Activated CD8-positive, alpha-beta T cell treated with anti-CD3 and anti-CD28 coated beads, Interleukin-2, amount 10 ng/mL, durations not matched to agents 7 days and 5 days (primary cell): ENCODE measurements at regions not wholly inside any gene's neighbourhood (a gene's known extent, or its start where the extent isn't known, plus 50 kb on each side); places are given as distances from the start of the nearest gene placed in this dataset.

Experiments used
- ATAC-seq: fragments of 150-1000 bp; cut with Tn5 transposase; one replicate; pipeline ENCODE4 v1.10.0; 2021; ENCODE audit warnings: moderate library complexity
- CTCF ChIA-PET: fragments of 350-600 bp; sonication (Branson Sonifier 250); formaldehyde crosslinking; loops from one replicate; lab custom pipeline; 2021; ENCODE audit warnings: antibody characterized with exemption; lab: Charles Lee
- POLR2A ChIA-PET: fragments of 350-600 bp; sonication (Branson Sonifier 250); formaldehyde crosslinking; loops from one replicate; lab custom pipeline; 2021; ENCODE audit warnings: antibody characterized with exemption; lab: Charles Lee
- DNase-seq: peaks from one replicate; pipeline ENCODE4 v3.0.0-alpha.2; 2020
- H3K27ac Mint-ChIP-seq: one replicate; pipeline ENCODE4 v1.8.0; 2021; ENCODE audit warnings: mild to moderate bottlenecking, mixed read lengths
- H3K27me3 Mint-ChIP-seq: one replicate; pipeline ENCODE4 v1.8.0; 2021; ENCODE audit warnings: low read depth, mixed read lengths
- H3K36me3 Mint-ChIP-seq: one replicate; pipeline ENCODE4 v1.8.0; 2021; ENCODE audit warnings: low read depth, mixed read lengths
- H3K4me1 Mint-ChIP-seq: one replicate; pipeline ENCODE4 v1.8.0; 2021; ENCODE audit warnings: low read depth, mixed read lengths
- H3K4me3 Mint-ChIP-seq: one replicate; pipeline ENCODE4 v1.8.0; 2021; ENCODE audit warnings: mild to moderate bottlenecking, mixed read lengths
- H3K9me3 Mint-ChIP-seq: one replicate; pipeline ENCODE4 v1.8.0; 2022; ENCODE audit warnings: mixed read lengths; ENCODE audit not compliant: insufficient read depth

DNA sequence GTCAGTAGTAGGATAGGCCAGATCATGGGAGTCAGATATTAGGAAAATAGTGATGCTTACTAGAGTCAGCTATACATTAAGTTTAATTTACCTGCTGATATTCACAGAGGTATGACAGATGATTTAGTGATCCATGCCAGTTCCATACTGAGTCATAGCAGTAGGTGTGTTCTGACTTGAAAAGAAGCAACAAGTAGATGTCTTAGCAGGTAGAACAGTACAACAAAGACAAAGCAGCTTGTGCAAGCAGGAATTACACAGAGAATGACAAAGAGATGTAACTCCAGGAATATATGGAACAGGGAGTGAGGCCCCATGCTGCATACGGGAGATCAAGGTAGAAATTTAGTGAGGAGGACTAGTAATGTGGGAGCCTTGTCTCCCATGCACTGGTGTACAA, 556.9 kb downstream of the SLC16A7 start:
- H3K9me3 Mint-ChIP-seq: peaks cover 14% of the 10 kb centered on the region
- no peaks in the 10 kb centered on the region for H3K36me3 Mint-ChIP-seq
- no peaks in the 10 kb centered on the region for H3K27me3 Mint-ChIP-seq
- no peaks in the 10 kb centered on the region for H3K4me1 Mint-ChIP-seq
- H3K27ac Mint-ChIP-seq: no peak overlapping the region
- no peak for ATAC-seq
- DNase-seq: no peak
- ChIA-PET POLR2A (no interaction called here), CTCF (no interaction called here)
- H3K4me3 Mint-ChIP-seq: no peak overlapping the region

DNA sequence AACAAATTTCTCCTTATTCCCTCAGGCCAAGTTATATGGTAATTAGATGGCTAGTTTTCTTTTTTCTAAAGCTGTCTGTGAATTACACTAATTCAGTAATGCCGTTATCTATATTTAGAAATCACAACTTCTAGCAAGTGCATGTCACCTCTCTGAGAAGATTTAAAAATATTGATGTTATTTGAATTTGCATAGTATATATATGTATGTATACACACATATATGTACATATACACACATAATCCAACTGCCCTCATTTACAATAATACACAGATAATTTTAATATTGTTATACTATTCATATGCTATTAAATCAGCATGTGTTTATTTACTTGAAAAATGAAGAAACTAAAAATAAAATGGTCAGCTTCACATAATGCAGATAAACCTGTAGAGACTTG, 563.9 kb downstream of the SLC16A7 start:
- DNase-seq (no peak), ATAC-seq (no peak)
- no peak overlapping the region for H3K27ac Mint-ChIP-seq
- no peaks in the 10 kb centered on the region for H3K27me3 Mint-ChIP-seq
- CTCF ChIA-PET: no interaction called here
- POLR2A ChIA-PET: no interaction called here
- no peak overlapping the region for H3K4me3 Mint-ChIP-seq
- no peaks in the 10 kb centered on the region for H3K9me3 Mint-ChIP-seq
- H3K36me3 Mint-ChIP-seq: no peaks in the 10 kb centered on the region
- no peaks in the 10 kb centered on the region for H3K4me1 Mint-ChIP-seq

DNA sequence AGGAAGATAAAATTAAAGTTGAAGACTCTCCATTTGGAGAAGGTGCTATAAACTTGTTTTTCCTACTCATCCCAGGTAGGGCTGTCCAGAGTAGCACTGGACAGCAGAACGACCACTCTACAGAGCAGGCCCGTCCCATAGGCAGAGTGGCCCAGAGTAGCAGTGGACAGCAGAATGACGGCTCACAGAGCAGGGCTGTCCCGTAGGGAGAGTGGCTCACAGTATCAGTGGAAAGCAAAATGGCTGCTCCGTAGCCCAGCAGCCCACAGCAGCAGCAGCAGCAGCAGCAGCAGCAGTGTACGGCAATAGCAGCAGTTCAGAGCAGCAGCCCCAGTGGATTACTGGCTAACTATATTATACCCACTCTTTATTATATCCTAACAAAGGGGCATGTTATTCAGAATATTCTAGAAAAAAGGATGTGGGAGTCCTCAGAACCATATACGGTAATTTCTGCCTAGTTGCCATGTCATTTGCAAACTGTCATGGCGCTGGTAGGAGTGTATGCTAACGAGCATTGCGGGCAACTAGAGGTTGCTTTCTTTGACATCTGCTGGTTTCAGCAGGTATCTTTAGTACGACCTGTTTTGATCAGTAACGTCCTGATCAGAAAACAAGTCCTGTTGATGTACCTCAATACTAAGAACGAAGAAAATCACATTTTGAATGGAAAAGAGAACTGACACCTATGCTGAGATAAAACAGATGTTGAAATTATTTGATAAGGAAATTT, 567.3 kb downstream of the SLC16A7 start:
- ATAC-seq: no peak
- no peaks in the 10 kb centered on the region for H3K9me3 Mint-ChIP-seq
- DNase-seq: no peak
- POLR2A ChIA-PET: no interaction called here
- H3K27me3 Mint-ChIP-seq: no peaks in the 10 kb centered on the region
- H3K4me1 Mint-ChIP-seq: no peaks in the 10 kb centered on the region
- CTCF ChIA-PET: no interaction called here
- H3K27ac Mint-ChIP-seq: no peak overlapping the region
- H3K36me3 Mint-ChIP-seq: no peaks in the 10 kb centered on the region
- no peak overlapping the region for H3K4me3 Mint-ChIP-seq

DNA sequence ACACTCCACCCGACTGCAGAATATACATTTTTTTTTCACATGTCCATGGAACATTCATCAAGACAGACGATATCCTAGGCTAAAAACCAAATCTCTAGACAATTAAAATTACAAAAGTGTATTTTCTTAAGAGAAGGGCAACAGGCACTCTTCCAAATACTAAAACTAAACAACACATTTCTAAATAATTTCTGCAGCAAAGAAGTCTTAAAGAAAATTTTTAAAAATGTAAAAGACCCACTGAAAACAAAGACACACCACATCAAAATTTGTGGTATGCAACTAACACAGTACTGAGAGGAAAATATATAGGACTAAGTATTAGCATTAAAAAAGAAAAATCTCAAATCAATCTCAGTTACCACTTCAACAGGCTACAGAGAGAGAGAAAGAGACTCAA, 570.0 kb downstream of the SLC16A7 start:
- Mint-ChIP-seq H3K4me3 (no peak overlapping the region), H3K4me1 (no peaks in the 10 kb centered on the region), H3K9me3 (no peaks in the 10 kb centered on the region), H3K36me3 (no peaks in the 10 kb centered on the region), H3K27me3 (no peaks in the 10 kb centered on the region), H3K27ac (no peak overlapping the region)
- ATAC-seq (no peak), DNase-seq (no peak)
- POLR2A ChIA-PET: no interaction called here
- CTCF ChIA-PET: no interaction called here

DNA sequence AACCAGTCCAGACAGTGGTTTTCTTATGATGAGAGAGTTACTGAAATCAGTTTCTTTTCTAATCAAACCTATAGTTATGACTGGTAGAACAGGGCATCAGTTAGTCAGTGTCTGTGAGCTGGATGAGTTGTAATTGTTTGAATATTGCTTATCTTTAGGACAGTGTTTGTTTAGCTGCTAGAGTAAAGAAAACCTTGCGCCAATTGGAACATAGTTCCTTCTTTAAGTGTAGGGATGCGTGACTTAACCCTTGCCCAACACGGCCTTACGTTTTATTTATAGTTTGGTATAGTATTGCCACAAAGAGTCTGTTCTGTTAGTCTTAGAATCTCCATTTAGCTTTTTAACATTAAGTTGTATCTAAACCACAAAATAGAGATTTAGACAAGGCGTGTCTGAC, 572.6 kb downstream of the SLC16A7 start:
- ChIA-PET CTCF (no interaction called here), POLR2A (no interaction called here)
- H3K36me3 Mint-ChIP-seq: no peaks in the 10 kb centered on the region
- no peaks in the 10 kb centered on the region for H3K27me3 Mint-ChIP-seq
- H3K27ac Mint-ChIP-seq: no peak overlapping the region
- ATAC-seq (no peak), DNase-seq (no peak)
- H3K4me1 Mint-ChIP-seq: no peaks in the 10 kb centered on the region
- H3K4me3 Mint-ChIP-seq: no peak overlapping the region
- no peaks in the 10 kb centered on the region for H3K9me3 Mint-ChIP-seq

DNA sequence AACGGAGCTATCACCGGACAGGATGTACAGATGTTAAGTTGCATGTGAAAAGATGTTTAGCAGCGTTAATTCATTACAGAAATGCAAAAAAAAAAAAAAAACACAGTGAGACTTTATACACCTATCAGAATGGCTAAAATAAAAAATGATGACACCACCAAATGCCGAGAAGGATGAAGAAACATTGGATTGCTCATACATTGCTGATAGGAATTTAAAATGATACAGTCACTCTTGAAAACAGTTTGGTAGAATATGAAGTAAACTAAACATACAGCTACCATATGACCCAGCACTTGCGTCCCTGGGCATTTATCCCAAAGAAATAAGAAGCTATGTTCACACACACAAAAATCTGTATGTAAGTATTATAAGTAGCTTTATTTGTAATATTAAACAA, 574.1 kb downstream of the SLC16A7 start:
- CTCF ChIA-PET: no interaction called here
- Mint-ChIP-seq H3K9me3 (no peaks in the 10 kb centered on the region), H3K27ac (no peak overlapping the region)

DNA sequence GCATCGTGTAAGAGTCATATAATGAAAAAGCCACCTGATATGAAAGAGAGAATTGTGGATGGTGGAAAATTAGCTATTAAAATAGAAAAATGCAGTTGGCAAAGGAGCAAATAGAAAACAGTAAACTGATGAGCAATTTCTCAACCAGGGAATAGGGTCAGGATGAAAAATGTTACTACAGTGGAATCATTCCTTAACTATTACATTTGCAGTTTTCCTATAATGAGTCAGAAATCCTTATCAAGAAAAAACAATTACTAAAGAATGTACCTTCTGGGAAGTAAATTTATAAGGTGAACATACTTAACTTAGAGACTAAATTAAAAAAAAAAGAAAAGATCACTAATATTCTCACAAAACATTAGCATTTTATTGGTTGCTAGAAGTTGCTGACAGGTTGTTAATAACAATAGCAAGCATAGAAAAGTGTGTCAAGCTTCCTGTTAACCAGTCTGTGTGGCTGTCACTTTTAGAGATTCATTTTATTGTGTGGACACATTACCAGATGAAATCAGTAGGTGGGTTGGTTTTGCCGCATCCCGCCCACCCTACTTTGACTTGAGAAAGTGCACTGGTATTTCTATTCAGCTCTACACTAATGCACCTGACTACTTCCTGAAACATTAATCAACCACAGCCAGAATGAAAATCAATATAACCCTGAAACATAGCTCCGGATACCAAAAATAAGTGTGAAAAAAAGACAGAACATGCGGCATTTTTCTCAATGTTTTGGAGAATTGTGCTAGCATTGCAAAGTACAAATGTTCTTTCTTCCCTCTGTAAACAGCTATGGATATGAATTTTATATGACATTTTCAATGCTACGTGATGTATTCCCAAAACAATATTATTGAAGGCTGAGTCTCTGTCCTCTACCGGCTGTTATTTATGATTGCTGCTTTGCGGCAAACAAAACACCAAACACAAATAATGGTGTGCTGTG, 576.7 kb downstream of the SLC16A7 start:
- CTCF ChIA-PET: no interaction called here
- ATAC-seq: no peak
- H3K4me3 Mint-ChIP-seq: no peak overlapping the region
- H3K36me3 Mint-ChIP-seq: no peaks in the 10 kb centered on the region
- H3K4me1 Mint-ChIP-seq: no peaks in the 10 kb centered on the region
- POLR2A ChIA-PET: no interaction called here
- H3K27me3 Mint-ChIP-seq: no peaks in the 10 kb centered on the region
- H3K27ac Mint-ChIP-seq: no peak overlapping the region
- H3K9me3 Mint-ChIP-seq: no peaks in the 10 kb centered on the region
- DNase-seq: no peak

More for the DNA sequence above, 574.1 kb downstream of the SLC16A7 start:
- POLR2A ChIA-PET: no interaction called here
- Mint-ChIP-seq H3K4me3 (no peak overlapping the region), H3K27me3 (no peaks in the 10 kb centered on the region), H3K36me3 (no peaks in the 10 kb centered on the region), H3K4me1 (no peaks in the 10 kb centered on the region)
- no peak for ATAC-seq
- DNase-seq: no peak

DNA sequence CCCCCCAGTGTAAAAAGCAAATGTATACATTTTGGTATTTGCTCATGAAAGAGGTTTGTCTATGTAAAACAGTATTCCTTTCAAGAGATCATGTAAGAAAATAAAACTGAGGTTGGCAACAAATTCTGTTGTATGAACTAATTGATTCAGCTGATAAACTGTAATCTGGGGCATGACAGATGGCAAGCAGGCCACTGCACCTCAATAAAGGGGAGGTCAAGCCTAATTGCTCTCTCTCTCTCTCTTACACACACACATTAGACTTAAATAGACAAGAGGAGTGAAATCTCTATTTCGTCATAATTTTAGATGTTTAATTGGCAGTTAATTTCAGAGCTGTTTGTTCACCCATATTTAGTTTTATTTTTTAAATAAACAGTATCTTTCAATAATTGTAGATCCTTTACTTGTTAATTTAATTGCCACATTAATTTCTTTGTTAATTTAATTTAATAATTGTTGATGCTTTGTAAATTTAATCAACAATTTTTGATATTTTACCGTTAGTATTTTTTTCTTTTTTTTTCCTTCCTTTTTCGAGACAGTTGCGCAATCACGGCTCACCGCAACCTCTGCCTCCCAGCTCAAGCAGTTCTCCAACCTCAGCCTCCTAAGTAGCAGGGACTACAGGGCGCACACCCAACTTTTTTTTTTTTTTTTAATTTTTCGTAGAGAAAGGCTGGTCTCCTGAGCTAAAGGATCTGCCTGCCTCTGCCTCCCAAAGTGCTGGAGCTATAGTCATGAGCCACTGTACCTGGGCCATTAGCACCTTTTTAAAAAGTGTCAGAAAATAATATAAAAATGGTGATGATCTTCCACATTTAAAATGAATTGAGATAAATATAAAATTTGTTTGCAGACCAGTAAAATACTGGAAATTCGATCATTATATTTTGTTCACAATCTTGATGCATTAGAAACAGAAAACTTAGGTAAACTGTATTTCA, 577.7 kb downstream of the SLC16A7 start:
- ATAC-seq (no peak), DNase-seq (no peak)
- Mint-ChIP-seq H3K4me3 (no peak overlapping the region), H3K9me3 (no peaks in the 10 kb centered on the region), H3K27me3 (no peaks in the 10 kb centered on the region), H3K36me3 (no peaks in the 10 kb centered on the region), H3K4me1 (no peaks in the 10 kb centered on the region), H3K27ac (no peak overlapping the region)
- ChIA-PET CTCF (no interaction called here), POLR2A (no interaction called here)

DNA sequence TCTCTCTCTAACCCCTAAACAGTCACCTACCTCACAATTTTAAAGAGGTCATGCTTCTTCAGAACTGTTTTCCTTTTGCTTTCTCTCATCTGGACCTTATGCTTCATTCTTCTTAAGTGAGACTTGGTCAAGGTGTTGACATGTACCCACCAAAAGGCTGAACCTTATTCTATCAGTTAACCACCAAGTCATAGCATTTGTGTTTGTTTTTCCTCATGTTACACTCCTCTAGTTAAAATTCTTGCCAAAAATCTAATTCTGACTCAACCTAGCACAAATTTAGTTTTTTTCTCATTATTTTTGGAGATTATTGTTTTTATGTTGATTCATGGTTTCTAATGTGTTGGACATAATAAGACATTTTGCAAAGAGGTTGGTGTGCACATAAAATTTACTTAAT, 578.6 kb downstream of the SLC16A7 start:
- ChIA-PET POLR2A (no interaction called here), CTCF (no interaction called here)
- H3K27me3 Mint-ChIP-seq: no peaks in the 10 kb centered on the region
- no peak for ATAC-seq
- no peaks in the 10 kb centered on the region for H3K36me3 Mint-ChIP-seq
- no peak overlapping the region for H3K27ac Mint-ChIP-seq
- H3K4me3 Mint-ChIP-seq: no peak overlapping the region
- no peak for DNase-seq
- no peaks in the 10 kb centered on the region for H3K9me3 Mint-ChIP-seq
- H3K4me1 Mint-ChIP-seq: no peaks in the 10 kb centered on the region

DNA sequence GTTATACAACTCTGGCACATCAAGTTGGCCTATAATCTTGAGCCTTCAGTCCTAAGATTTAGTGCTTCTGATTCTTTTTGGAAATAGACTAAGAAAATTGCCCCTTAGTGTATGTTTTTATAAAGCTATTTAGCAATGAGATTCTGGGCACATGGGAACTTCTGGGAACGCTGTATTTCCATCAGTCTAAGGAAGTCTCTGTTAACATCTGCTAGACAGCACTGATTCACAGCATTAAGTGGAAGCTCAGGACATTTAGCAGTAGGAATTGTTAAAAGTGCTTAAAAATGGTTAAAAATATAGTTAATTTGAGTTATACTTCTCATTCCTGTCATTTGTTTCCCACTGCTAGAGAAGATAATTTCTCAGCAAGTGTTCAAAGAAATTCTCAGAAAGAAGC, 579.1 kb downstream of the SLC16A7 start:
- Mint-ChIP-seq H3K36me3 (no peaks in the 10 kb centered on the region), H3K27ac (no peak overlapping the region), H3K9me3 (no peaks in the 10 kb centered on the region), H3K4me3 (no peak overlapping the region), H3K27me3 (no peaks in the 10 kb centered on the region), H3K4me1 (no peaks in the 10 kb centered on the region)
- CTCF ChIA-PET: no interaction called here
- DNase-seq (no peak), ATAC-seq (no peak)
- POLR2A ChIA-PET: no interaction called here

DNA sequence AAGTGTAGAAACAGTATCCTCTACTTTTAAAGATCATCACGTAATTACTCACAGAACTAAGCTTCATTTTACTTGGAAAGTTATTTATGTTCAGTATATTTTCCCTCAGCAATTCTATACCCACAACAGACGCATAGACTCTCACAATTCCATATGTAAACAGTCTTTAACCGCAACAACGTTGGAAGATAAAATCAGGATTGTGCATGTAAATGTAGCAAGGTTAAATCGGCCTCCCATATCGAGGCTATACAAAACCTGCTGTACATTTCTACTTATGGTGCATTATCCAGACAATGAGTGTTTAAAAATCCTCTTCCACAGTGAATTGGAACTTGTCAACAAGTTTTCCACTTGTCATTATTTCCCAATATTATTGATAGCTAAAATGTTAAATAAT, 581.1 kb downstream of the SLC16A7 start:
- CTCF ChIA-PET: no interaction called here
- no peaks in the 10 kb centered on the region for H3K36me3 Mint-ChIP-seq
- H3K4me3 Mint-ChIP-seq: no peak overlapping the region
- no peaks in the 10 kb centered on the region for H3K4me1 Mint-ChIP-seq
- POLR2A ChIA-PET: no interaction called here
- no peak for ATAC-seq
- no peak overlapping the region for H3K27ac Mint-ChIP-seq
- H3K27me3 Mint-ChIP-seq: no peaks in the 10 kb centered on the region
- H3K9me3 Mint-ChIP-seq: peaks cover 3% of the 10 kb centered on the region
- DNase-seq: no peak

DNA sequence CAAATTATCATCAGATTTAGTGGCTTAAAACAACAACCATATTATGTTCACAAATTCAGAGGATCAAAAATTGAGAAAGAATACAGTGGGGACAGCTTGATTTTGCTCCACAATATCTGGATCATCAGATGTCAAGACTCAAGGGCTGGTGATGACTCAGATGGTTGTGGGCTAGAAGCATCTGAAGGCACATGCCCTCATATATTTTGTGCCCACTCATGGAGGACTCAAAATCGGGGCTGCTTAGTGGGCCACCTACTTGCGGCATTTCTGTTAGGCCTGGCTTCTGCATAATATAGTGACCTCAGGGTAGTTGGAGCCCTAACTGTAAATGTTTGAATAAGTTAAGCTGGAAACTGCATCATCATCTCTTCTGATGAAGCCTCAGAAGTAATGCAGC, 584.5 kb downstream of the SLC16A7 start:
- Mint-ChIP-seq H3K27me3 (no peaks in the 10 kb centered on the region), H3K27ac (no peak overlapping the region), H3K4me1 (no peaks in the 10 kb centered on the region), H3K4me3 (no peak overlapping the region), H3K9me3 (peaks cover 3% of the 10 kb centered on the region), H3K36me3 (no peaks in the 10 kb centered on the region)
- POLR2A ChIA-PET: no interaction called here
- DNase-seq (no peak), ATAC-seq (no peak)
- CTCF ChIA-PET: no interaction called here
